ENCODE measurements at regions not wholly inside any gene's neighbourhood (a gene's known extent, or its start where the extent isn't known, plus 50 kb on each side); places are given as distances from the start of the nearest gene placed in this dataset.

DNA sequence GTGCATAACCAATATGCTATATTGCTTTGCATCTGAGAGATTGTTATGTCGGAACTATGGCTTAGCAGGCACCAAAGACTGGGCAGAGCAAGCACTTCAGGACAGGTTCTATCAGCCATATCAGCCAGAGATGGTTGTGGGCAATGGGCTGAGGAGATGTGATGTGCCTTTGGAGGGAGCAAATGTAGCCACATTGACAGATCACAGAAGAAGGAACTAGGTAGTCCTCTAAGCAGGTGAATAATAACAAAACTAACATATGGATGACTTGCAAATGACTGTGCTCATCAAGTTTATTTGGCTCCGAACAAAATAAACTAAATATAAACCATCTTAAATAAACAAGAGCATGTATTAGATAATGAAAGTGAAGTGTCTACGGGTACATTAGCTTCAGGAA, 291.7 kb downstream of the RMST start:
- no peaks in the 10 kb centered on the region for H3K9me3 ChIP-seq
- no peak overlapping the region for H3K4me3 ChIP-seq
- H3K9ac ChIP-seq, result no peak overlapping the region
- no peak overlapping the region for H3K27ac ChIP-seq
- no peaks in the 10 kb centered on the region for H3K36me3 ChIP-seq
- no peaks in the 10 kb centered on the region for H4K20me1 ChIP-seq
- H3K4me2 ChIP-seq, result no peak overlapping the region
- H3K4me1 ChIP-seq, result no peaks in the 10 kb centered on the region
- no peak for TF ChIP-seq Cebpa-rat (IDR thresholded peaks at IDR 0.05)
- no peaks in the 10 kb centered on the region for H3K27me3 ChIP-seq

DNA sequence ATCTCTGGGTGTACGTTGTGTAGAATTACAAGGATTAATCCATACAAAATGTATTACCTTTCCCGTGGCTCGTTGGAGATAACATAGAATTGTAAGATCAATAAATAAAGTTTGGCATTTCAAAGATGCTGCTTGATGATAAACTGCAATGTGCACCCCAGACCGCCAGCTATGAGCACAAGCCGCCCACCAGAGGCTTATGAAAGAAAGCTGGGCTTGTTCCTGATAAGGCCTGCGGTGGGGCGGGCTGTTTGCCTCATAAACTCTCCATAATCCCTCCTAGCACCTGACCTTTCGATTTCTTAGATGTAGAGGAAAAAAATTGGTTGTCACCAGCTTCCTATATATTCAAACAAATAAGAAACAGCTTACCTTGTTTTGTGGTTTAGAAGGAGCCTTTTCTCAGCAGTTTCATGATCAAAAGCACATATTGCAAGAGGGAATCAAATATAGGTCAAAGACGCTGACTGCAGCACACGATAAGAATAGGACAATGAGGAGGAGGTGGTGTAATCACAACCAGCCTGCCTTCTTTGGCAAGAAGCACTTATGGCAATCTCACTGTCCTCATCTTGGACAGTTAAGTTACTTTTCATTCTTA, 293.6 kb downstream of the RMST start:
- no peak overlapping the region for H3K4me3 ChIP-seq
- H3K9me3 ChIP-seq, result no peaks in the 10 kb centered on the region
- no peak for TF ChIP-seq Cebpa-rat (IDR thresholded peaks at IDR 0.05)
- no peaks in the 10 kb centered on the region for H4K20me1 ChIP-seq
- H3K27me3 ChIP-seq, result no peaks in the 10 kb centered on the region
- no peak overlapping the region for H3K4me2 ChIP-seq
- no peak overlapping the region for H3K27ac ChIP-seq
- H3K36me3 ChIP-seq, result no peaks in the 10 kb centered on the region
- H3K4me1 ChIP-seq, result no peaks in the 10 kb centered on the region
- no peak overlapping the region for H3K9ac ChIP-seq

DNA sequence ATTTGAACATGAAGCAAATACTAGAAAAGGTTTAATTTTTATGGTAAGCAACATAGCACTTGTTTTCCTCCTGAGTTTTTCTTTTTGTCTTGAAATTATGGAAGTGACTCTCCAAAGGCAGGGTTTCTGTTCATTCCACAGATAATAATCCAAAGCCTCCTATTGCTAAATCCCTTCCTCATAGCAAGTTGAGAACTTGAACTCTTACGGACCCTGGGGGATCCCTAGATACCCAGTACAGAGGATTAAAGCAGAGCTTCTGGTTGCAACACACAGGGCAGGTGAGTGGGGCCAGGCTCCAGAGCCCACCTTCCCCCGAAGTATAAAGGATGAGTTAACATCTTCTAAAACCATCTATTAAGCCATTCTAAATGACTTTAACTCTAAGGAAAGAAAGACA, 294.1 kb downstream of the RMST start:
- H3K27me3 ChIP-seq, result no peaks in the 10 kb centered on the region
- no peaks in the 10 kb centered on the region for H3K9me3 ChIP-seq
- no peaks in the 10 kb centered on the region for H3K4me1 ChIP-seq
- no peak overlapping the region for H3K4me2 ChIP-seq
- H4K20me1 ChIP-seq, result no peaks in the 10 kb centered on the region
- no peaks in the 10 kb centered on the region for H3K36me3 ChIP-seq
- H3K27ac ChIP-seq, result no peak overlapping the region
- TF ChIP-seq Cebpa-rat (IDR thresholded peaks at IDR 0.05), result no peak
- H3K9ac ChIP-seq, result no peak overlapping the region
- H3K4me3 ChIP-seq, result no peak overlapping the region

DNA sequence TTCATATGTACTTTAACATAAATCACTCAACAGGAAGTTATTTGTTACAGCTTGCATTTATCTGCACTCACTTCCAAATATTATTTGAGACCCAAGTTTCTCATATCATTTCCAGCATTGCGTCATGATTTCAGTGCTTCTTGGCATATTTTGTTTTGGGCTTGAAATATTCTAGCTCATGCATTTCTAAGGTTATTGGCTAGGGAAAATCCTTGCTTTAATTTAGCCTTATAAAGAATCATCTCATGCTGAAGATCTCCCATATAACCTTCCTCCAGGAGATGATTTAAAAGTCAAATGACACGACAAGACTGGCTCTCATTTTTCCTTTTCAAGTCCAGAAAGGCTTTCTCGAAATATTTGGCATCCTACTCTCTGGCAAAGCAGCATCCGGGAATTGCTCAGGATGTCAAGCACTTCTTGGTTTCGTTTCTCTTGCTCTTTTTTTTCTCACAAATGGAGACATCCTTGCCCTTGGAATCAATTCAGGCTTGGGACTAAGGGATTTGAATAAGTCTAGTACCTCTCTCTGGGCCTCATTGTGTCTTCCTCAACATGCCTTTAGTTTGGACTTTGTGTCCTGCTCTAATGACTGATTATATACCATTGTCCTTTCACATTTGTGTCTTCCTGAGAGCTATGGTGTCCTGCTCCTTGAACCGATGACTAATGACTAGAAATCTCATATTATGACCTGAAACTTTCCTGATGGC, 295.0 kb downstream of the RMST start:
- Histone ChIP-seq H3K4me2 (no peak overlapping the region), H4K20me1 (no peaks in the 10 kb centered on the region), H3K36me3 (no peaks in the 10 kb centered on the region), H3K9ac (no peak overlapping the region), H3K27me3 (no peaks in the 10 kb centered on the region), H3K27ac (no peak overlapping the region), H3K9me3 (no peaks in the 10 kb centered on the region), H3K4me3 (no peak overlapping the region), H3K4me1 (no peaks in the 10 kb centered on the region)
- TF ChIP-seq Cebpa-rat (IDR thresholded peaks at IDR 0.05), result no peak

DNA sequence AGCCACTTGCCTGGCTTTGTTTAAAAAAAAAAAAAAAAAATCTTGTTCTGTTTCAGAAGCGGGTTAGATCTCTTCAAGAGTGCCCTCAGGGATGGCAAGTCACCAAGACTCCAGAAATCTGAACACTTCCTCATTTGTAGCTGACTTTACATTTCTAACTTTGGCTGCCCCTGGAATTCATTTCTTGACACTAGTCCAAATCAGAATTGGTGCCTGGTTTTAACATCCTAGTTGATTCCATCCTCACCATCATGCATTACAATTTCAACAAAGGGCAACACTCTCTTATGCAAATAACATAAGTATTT, 295.5 kb downstream of the RMST start:
- Histone ChIP-seq H3K9me3 (no peaks in the 10 kb centered on the region), H3K27me3 (no peaks in the 10 kb centered on the region), H4K20me1 (no peaks in the 10 kb centered on the region), H3K4me1 (no peaks in the 10 kb centered on the region), H3K4me2 (no peak overlapping the region), H3K9ac (no peak overlapping the region), H3K4me3 (no peak overlapping the region), H3K36me3 (no peaks in the 10 kb centered on the region), H3K27ac (no peak overlapping the region)
- TF ChIP-seq Cebpa-rat (IDR thresholded peaks at IDR 0.05), result no peak

DNA sequence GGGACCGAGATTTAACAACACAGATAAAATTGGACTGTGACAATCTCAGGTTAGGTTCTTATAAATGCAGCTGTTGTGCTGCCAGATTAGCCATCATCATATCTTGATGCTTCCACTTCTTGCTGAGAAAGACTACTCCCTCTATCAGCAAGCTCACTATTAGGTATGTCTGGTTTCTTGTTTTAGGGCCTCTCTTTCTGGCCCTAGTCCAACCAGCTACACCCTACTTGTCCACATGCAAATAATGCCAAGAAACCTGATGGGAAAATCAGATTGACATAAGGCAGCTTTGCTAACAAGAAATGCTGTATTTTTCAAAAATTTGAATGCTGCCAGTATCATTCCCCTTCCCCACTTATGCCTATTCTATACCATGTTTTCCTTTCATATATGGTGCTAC, 296.0 kb downstream of the RMST start:
- Histone ChIP-seq H3K9me3 (no peaks in the 10 kb centered on the region), H3K4me3 (no peak overlapping the region), H3K27ac (no peak overlapping the region), H3K4me2 (no peak overlapping the region), H3K9ac (no peak overlapping the region), H4K20me1 (no peaks in the 10 kb centered on the region), H3K27me3 (no peaks in the 10 kb centered on the region), H3K4me1 (no peaks in the 10 kb centered on the region), H3K36me3 (no peaks in the 10 kb centered on the region)
- no peak for TF ChIP-seq Cebpa-rat (IDR thresholded peaks at IDR 0.05)

DNA sequence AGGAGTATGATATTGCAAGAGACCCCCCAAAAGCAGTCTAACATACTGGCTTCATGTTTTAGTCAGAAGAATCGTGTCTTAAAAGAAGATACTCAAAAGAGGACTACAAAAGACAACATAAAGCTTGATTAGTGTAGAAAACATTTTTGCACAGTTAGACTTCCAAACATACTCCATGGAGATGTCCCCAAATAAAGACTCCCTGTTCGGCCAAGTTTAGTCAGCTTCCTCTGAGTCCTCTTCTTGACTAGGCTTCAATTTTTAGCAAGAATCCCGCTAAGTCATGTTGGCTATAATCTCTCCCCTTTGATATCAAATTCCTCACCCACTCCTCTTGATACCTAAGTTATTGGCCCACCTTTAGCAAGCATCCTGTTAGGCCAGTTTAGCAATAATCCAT, 298.0 kb downstream of the RMST start:
- no peaks in the 10 kb centered on the region for H3K4me1 ChIP-seq
- H3K4me2 ChIP-seq, result no peak overlapping the region
- H3K27me3 ChIP-seq, result no peaks in the 10 kb centered on the region
- no peak for TF ChIP-seq Cebpa-rat (IDR thresholded peaks at IDR 0.05)
- H3K9me3 ChIP-seq, result no peaks in the 10 kb centered on the region
- H3K4me3 ChIP-seq, result no peak overlapping the region
- no peak overlapping the region for H3K27ac ChIP-seq
- no peaks in the 10 kb centered on the region for H4K20me1 ChIP-seq
- H3K9ac ChIP-seq, result no peak overlapping the region
- H3K36me3 ChIP-seq, result no peaks in the 10 kb centered on the region

DNA sequence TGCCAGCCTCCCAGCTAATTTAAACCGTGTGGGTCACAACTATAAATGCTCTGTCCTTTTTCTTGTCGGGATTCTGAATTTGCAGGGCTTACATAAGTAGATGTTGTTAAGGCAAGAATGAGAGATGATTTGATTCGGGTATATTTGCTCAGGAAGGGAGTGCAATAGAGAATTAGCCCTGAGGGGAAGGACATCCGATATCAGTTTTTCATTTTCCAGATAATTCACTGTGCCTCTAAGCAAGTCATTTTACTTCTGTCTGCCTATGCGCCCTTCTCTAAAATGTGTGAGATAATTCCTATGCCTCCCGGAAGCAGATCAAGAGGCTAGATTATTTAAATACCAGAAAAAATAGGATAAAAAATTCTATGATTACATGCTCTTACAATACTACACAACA, 300.5 kb downstream of the RMST start:
- H3K9ac ChIP-seq, result no peak overlapping the region
- no peak overlapping the region for H3K4me3 ChIP-seq
- H3K9me3 ChIP-seq, result no peaks in the 10 kb centered on the region
- H3K27ac ChIP-seq, result no peak overlapping the region
- TF ChIP-seq Cebpa-rat (IDR thresholded peaks at IDR 0.05), result no peak
- H4K20me1 ChIP-seq, result no peaks in the 10 kb centered on the region
- no peaks in the 10 kb centered on the region for H3K36me3 ChIP-seq
- H3K27me3 ChIP-seq, result no peaks in the 10 kb centered on the region
- H3K4me2 ChIP-seq, result no peak overlapping the region
- H3K4me1 ChIP-seq, result no peaks in the 10 kb centered on the region

DNA sequence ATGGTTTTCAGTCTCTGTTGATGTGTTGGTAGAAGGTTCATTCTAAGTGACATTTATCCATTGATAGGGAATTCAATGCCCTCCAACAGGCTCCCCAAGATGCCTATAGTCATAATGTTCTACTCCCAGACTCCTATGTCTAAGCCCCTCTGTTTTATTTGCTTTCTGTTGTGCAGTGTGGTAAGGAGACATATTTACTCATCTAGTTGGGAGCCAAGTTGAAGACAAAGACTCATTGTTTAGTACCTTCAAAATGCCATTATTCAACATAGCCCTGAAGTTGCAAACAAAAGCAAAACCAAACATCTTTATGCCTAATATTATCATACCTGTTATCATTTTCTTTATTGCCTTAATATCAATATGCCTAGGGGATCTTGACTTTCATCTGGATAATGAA, 302.1 kb downstream of the RMST start:
- no peak overlapping the region for H3K4me3 ChIP-seq
- H3K4me1 ChIP-seq, result no peaks in the 10 kb centered on the region
- H3K4me2 ChIP-seq, result no peak overlapping the region
- H3K27ac ChIP-seq, result no peak overlapping the region
- H3K36me3 ChIP-seq, result no peaks in the 10 kb centered on the region
- H3K9ac ChIP-seq, result no peak overlapping the region
- TF ChIP-seq Cebpa-rat (IDR thresholded peaks at IDR 0.05), result no peak
- no peaks in the 10 kb centered on the region for H3K9me3 ChIP-seq
- no peaks in the 10 kb centered on the region for H3K27me3 ChIP-seq
- no peaks in the 10 kb centered on the region for H4K20me1 ChIP-seq

DNA sequence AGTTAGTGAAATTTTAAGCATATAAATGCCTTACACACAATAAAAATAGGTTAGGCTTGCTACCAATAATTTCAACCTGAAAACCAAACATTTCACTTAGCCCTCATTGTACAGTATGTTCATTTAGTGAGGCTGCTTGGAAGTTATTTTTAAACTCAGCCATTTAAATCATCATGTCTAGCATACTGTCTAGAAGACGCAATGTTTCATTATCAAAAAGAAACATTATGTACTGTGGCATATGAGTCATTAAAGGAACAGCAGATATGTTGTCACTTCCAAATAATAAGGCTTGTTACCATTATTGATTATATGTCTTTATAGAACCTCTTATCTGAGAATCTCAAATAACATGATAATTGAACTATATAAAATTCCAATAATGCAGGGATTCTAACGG, 304.7 kb downstream of the RMST start:
- Histone ChIP-seq H3K36me3 (no peaks in the 10 kb centered on the region), H3K27me3 (no peaks in the 10 kb centered on the region), H3K4me3 (no peak overlapping the region), H4K20me1 (no peaks in the 10 kb centered on the region), H3K4me2 (no peak overlapping the region), H3K27ac (no peak overlapping the region), H3K9me3 (no peaks in the 10 kb centered on the region), H3K9ac (no peak overlapping the region), H3K4me1 (no peaks in the 10 kb centered on the region)
- TF ChIP-seq Cebpa-rat (IDR thresholded peaks at IDR 0.05), result no peak

DNA sequence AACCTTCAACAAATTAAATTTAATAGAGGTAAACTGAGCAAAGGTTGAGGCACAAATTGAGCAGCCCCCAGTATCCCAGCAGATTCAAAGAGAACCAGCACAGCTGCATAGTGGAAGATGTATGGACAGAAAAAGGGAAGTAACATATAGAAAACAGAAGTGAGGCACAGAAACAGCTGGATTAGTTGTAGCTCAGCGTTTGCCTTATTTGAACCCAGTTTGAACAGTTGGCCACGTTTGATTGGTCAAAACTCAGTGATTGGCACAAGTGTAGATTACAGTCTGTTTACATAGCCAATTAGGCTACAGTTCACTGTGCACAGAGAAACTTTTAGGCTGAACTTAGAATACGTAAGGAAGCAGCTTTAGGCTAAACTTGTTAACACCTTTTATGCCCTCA, 315.5 kb downstream of the RMST start:
- no peaks in the 10 kb centered on the region for H3K36me3 ChIP-seq
- no peaks in the 10 kb centered on the region for H4K20me1 ChIP-seq
- no peak overlapping the region for H3K4me3 ChIP-seq
- no peak overlapping the region for H3K9ac ChIP-seq
- no peak overlapping the region for H3K4me2 ChIP-seq
- H3K27ac ChIP-seq, result no peak overlapping the region
- no peaks in the 10 kb centered on the region for H3K27me3 ChIP-seq
- TF ChIP-seq Cebpa-rat (IDR thresholded peaks at IDR 0.05), result no peak
- no peaks in the 10 kb centered on the region for H3K4me1 ChIP-seq
- H3K9me3 ChIP-seq, result peaks cover 1% of the 10 kb centered on the region

All from BLaER1 (cell line).